SK-N-MC (cell line): ENCODE measurements at regions not wholly inside any gene's neighbourhood (a gene's known extent, or its start where the extent isn't known, plus 50 kb on each side); places are given as distances from the start of the nearest gene placed in this dataset.

Experiments
- DNase-seq: peaks from one replicate; pipeline ENCODE4 v3.0.0-alpha.2; 2011; ENCODE audit warnings: low read depth, low spot score
- H3K27ac ChIP-seq: fragments of 200-600 bp; sonication (generic); 2 replicates; pipeline ENCODE4 v1.5.1; 2016; ENCODE audit warnings: mixed run types
- H3K36me3 ChIP-seq: fragments of 200-600 bp; sonication (generic); 2 replicates; pipeline ENCODE4 v1.6.1; 2017; ENCODE audit warnings: antibody characterized with exemption, low read length, mixed read lengths; ENCODE audit not compliant: insufficient read depth
- H3K4me3 ChIP-seq: fragments of 200-600 bp; sonication (generic); 2 replicates; pipeline ENCODE4 v1.5.1; 2016
- H3K9ac ChIP-seq: fragments of 200-600 bp; sonication (generic); 2 replicates; pipeline ENCODE4 v1.8.0; 2017; ENCODE audit warnings: mixed run types, mixed read lengths; ENCODE audit not compliant: insufficient read length
- H3K9me3 ChIP-seq: fragments of 200-600 bp; sonication (generic); 2 replicates; pipeline ENCODE4 v1.6.1; 2017; ENCODE audit warnings: low read depth, mild to moderate bottlenecking, antibody characterized with exemption, low read length, moderate library complexity, mixed read lengths
- EZH2 ChIP-seq: fragments of 200-600 bp; sonication (generic); IDR thresholded peaks from one replicate; pipeline ENCODE4 v1.6.1; 2017; ENCODE audit warnings: antibody characterized with exemption
- FOXP2 ChIP-seq: optimal IDR thresholded peaks from 2 replicates; pipeline ENCODE3; 2011; ENCODE audit warnings: mild to moderate bottlenecking, moderate library complexity; ENCODE audit not compliant: insufficient read depth; ENCODE audit errors: extremely low read length, control extremely low read depth
- POLR2AphosphoS5 ChIP-seq: IDR thresholded peaks from 2 replicates; pipeline ENCODE4 v1.6.1; 2012; ENCODE audit warnings: mild to moderate bottlenecking, low read depth, low read length, borderline replicate concordance

DNA sequence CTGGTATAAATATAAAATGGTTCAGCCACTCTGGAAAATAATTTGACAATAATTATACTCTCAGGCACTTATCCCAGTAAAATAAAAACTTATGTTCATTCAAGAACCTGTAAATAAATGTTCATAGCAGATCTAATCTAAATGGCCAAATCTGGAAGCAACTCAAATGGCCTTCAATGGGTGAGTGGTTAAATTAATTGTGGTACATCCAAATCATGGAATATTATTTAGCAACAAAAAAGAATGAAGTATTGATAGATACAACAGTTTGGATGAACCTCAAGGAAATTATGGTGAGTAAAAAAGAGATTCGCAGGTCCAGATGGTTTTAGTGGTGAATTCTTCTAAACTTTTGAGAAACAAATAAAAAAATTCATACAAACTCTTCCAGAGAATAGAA is 287.0 kb upstream of the ZC3H12C start:
- H3K36me3 ChIP-seq = no peaks in the 10 kb centered on the region
- H3K27ac ChIP-seq = no peak overlapping the region
- no peak for DNase-seq
- H3K9ac ChIP-seq = no peak overlapping the region
- 0 out of 2 replicates have a peak, but pooled peaks cover 3% of the 10 kb centered on the region for H3K9me3 ChIP-seq
- TF ChIP-seq EZH2 (no peak), POLR2AphosphoS5 (no peak), FOXP2 (no peak)
- no peak overlapping the region for H3K4me3 ChIP-seq

- Histone ChIP-seq H3K36me3 (no peaks in the 10 kb centered on the region), H3K27ac (no peak overlapping the region), H3K4me3 (no peak overlapping the region), H3K9ac (no peak overlapping the region), H3K9me3 (0 out of 2 replicates have a peak, but pooled peaks cover 3% of the 10 kb centered on the region)
- TF ChIP-seq FOXP2 (no peak), POLR2AphosphoS5 (no peak), EZH2 (no peak)
- no peak for DNase-seq
Observed at GRCh38 chr11:109808569-109808968, 284.6 kb upstream of the ZC3H12C start.

DNA sequence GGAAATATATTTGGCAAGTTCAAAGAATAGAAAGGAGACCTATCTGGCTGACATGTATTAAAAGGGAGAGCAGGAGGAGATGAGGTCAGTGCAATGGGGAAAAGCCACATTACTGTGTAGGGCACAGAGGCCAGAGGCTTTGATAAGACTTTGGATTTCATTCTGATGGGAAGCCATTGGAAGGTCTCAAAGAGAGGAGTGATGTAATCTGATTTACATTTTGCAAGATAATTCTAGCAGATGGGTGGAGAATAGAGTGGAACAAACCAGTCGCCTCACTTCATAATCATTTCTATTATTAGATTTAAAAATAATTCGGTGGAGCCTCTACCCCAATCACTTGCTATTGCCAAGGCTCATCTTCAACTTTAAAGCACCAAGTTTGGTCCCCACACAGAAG is 278.4 kb upstream of the ZC3H12C start:
- no peaks in the 10 kb centered on the region for H3K9me3 ChIP-seq
- no peak overlapping the region for H3K9ac ChIP-seq
- H3K27ac ChIP-seq = no peak overlapping the region
- H3K4me3 ChIP-seq = no peak overlapping the region
- DNase-seq = no peak
- H3K36me3 ChIP-seq = no peaks in the 10 kb centered on the region
- no peak for TF ChIP-seq POLR2AphosphoS5
- no peak for TF ChIP-seq FOXP2
- TF ChIP-seq EZH2 = no peak

GRCh38 chr11:109815500-109816150 is 277.6 kb upstream of the ZC3H12C start:
- no peaks in the 10 kb centered on the region for H3K36me3 ChIP-seq
- H3K9ac ChIP-seq = no peak overlapping the region
- H3K4me3 ChIP-seq = no peak overlapping the region
- no peak for TF ChIP-seq FOXP2
- no peaks in the 10 kb centered on the region for H3K9me3 ChIP-seq
- no peak for DNase-seq
- no peak overlapping the region for H3K27ac ChIP-seq

GRCh38 chr11:109818290-109818689 is 274.9 kb upstream of the ZC3H12C start:
- H3K9ac ChIP-seq = no peak overlapping the region

GRCh38 chr11:109819410-109819809 is 273.8 kb upstream of the ZC3H12C start:
- Histone ChIP-seq H3K9ac (no peak overlapping the region), H3K36me3 (no peaks in the 10 kb centered on the region), H3K27ac (no peak overlapping the region), H3K4me3 (no peak overlapping the region), H3K9me3 (no peaks in the 10 kb centered on the region)
- no peak for DNase-seq
- TF ChIP-seq EZH2 (no peak), POLR2AphosphoS5 (no peak), FOXP2 (no peak)

More at GRCh38 chr11:109818290-109818689, 274.9 kb upstream of the ZC3H12C start:
- no peaks in the 10 kb centered on the region for H3K9me3 ChIP-seq
- TF ChIP-seq FOXP2 (no peak), EZH2 (no peak), POLR2AphosphoS5 (no peak)
- no peak overlapping the region for H3K27ac ChIP-seq
- no peak overlapping the region for H3K4me3 ChIP-seq
- H3K36me3 ChIP-seq = no peaks in the 10 kb centered on the region
- DNase-seq = no peak

DNA sequence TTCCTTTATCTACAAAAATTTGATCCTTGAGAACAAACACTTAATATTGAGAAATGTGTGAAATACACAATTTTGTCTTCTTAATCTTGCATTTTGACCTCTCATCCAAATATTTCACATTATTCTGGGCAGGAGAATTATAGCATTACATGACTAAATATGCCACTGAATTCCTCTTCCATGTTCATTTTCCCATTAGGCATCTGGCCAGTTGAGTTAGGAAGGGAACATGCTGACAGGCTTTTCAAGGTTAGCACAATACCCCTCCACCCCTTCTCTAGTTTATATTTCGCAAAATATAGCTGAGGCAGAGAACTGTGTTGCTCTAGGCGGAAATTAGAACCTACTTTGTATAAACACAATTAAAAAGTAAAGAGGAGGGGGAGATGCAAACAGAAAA is 271.7 kb upstream of the ZC3H12C start:
- no peak for TF ChIP-seq POLR2AphosphoS5
- TF ChIP-seq FOXP2 = no peak
- no peak for TF ChIP-seq EZH2
- Histone ChIP-seq H3K9me3 (no peaks in the 10 kb centered on the region), H3K9ac (no peak overlapping the region), H3K4me3 (no peak overlapping the region), H3K36me3 (no peaks in the 10 kb centered on the region), H3K27ac (no peak overlapping the region)
- no peak for DNase-seq

- Histone ChIP-seq H3K36me3 (no peaks in the 10 kb centered on the region), H3K9ac (no peak overlapping the region), H3K9me3 (no peaks in the 10 kb centered on the region), H3K27ac (no peak overlapping the region), H3K4me3 (no peak overlapping the region)
- TF ChIP-seq EZH2 (no peak), POLR2AphosphoS5 (no peak), FOXP2 (no peak)
- no peak for DNase-seq
Observed at GRCh38 chr11:109822436-109823102, 270.6 kb upstream of the ZC3H12C start.
